GM19438 (cell line): ENCODE measurements at regions not wholly inside any gene's neighbourhood (a gene's known extent, or its start where the extent isn't known, plus 50 kb on each side); places are given as distances from the start of the nearest gene placed in this dataset.

Experiments
- ATAC-seq: cut with Tn5 transposase; IDR thresholded peaks from one replicate; pipeline ENCODE4 v1.9.1; 2021; ENCODE audit warnings: low read depth; ENCODE audit not compliant: unreplicated experiment

DNA sequence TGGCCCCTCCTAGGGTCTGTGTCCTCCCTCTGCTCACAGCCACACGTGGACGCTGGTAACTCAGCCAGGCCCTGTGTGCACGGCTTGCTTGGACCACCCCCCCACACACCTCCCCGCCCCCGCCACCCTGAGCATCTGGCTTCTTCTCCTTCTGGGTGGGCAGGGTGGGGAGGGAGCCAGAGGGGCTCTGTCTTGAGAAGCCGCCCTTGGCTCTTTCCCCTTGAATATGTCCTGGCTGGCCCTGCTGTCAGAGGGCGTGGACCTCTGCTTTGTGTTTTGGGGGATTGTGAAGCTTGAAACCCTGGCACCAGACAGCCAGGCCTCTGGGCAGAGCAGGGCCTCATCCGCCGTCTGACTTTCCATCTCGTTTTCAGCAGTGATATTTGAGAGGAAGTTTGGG, 72.1 kb downstream of the GLI2 start:
- ATAC-seq, result no peak

GRCh38 chr2:120809151-120809550, 73.5 kb downstream of the GLI2 start:
- ATAC-seq, result no peak

DNA sequence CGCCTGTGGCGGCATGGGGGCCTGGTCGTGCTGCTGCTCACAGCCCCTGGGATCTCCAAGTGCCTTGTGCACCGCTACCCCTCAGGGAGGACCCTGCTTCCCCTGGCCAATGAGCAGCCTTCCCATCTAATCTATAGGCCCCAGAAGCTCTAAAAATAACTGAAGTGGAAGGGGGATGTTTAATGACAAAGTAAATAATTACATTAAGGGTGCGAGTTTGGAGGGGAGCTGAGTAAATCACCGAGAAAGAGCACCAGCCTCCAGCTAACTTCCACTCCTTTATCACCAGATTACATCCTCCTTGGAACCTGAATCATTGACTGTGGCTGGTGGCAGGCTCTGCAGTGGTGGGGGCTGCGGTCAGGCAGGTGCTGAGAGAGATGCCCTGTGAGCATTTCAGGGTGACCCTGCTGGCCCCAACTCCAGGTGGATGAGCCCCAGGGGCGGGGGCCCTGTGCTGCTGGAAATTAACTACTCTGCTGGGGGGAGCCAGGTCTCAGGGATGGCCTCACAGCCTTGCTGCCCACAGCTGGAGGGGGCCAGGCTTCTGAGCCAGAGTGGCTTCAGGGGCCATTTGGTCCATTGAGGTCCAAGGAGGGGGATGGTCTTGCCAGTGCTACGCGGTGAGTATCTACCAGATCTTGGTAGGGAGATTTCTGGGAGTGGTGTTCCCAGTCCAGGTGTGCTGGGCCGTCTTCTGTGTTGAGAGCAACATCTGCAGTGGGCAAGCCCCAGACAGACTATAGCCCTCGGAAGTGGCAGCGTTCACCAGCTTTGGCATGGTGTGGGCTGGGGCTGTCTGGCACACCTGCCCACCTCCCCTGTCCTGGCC, 74.2 kb downstream of the GLI2 start:
- no peak for ATAC-seq

GRCh38 chr2:120810639-120811038, 75.0 kb downstream of the GLI2 start:
- ATAC-seq, result no peak

DNA sequence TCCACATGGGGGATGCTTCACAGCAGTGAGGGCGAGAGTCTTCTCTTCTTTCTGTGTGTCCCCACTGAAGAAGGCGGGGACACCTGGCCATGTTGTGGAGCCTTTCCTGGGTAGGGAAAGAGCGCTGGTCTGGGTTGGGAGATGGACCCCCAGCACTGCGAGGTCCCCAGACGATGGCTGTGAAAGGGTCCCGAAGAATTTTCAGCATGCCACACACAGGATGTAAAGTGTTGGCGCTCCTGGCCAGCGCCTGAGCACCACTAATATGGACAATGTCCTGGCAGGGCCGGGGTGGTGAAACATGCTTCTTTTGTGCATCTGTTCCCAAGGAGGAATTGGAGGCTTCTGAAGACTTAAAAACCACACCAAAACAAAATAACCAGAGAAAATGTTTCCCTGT, 77.2 kb downstream of the GLI2 start:
- ATAC-seq, result no peak

GRCh38 chr2:120814352-120814751, 78.7 kb downstream of the GLI2 start:
- ATAC-seq, result no peak

DNA sequence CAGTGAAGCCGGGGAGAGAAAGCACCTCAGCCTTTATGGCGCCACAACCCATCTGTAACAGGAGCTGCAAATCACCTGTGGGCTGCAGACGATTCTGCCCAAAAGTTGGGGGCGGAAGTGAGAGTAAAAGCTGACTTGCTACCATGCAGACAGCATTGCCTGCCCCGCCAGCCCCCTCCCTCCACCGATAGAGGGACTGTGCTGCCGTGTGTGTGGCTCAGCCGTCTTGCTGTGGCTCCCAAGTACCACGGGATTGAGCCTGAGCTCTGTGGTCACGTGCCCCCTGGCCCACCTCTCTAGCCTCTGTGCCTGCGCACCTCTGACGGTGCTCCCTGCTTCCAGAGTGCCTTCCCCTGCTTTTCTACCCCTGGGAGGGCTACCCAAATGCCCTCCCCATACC, 79.6 kb downstream of the GLI2 start:
- no peak for ATAC-seq

DNA sequence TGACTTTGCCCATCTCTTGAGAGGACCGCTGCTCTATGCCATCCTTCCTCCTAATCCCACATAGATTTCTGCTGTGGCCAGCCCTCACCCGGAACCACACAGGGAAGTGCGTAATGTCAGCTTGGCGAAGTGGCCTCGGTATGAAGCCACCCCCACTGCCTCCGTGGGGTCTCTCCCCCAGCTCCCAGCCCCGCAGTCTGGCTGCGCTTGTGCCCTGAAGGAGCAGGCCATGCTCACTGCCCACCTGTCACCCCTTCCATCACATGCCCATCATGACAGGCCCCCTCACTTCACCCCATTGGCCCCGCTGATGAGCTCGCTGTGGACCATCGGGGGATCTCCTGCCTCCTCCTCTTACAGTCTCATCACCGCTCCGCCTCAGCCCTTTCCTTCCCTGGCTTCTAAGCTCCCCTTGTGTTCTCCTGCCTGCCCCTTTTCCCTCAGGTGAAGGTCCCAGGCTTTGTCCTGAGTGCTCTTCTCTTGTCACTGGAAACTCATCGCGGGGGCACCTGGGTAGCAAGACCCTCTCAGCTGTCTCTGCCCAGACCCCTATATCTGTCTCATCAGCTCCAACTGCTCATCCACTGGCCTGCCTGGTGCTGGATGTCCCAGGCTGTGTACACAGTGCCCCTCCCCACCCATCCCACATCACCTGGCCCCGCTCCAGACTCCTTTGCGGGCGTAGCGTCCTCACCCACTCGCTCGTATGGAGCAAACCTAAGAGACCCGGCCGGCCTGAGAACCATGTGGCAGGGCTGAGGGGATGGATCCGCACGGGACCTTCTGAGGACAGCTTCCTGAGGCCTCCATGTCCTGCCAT, 81.7 kb downstream of the GLI2 start:
- no peak for ATAC-seq

- ATAC-seq, result no peak
Observed at GRCh38 chr2:120817956-120818325, 82.3 kb downstream of the GLI2 start.

DNA sequence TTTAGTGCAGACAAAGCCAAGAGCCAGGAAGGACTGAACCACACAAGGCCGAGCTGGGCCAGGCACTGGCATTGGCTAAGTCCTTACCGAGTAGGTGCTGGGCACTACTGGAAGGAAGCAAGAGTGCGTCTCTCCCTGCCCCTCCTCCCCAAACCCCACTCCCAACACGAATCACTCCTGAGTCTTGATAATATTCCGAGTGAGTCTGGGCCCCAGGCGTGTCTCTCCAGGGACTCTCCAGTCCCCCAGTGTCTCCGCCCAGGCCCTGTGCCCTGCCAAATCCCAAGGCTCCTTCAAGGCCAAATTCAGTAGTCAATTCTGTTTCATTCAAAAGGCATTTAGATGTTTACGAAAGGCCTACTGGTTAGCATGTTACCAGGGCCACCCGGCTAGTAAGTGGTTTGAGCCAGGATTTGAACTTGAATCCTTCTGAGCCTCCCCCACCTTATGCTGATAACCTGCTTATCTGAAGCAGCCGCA, 82.8 kb downstream of the GLI2 start:
- ATAC-seq, result no peak

DNA sequence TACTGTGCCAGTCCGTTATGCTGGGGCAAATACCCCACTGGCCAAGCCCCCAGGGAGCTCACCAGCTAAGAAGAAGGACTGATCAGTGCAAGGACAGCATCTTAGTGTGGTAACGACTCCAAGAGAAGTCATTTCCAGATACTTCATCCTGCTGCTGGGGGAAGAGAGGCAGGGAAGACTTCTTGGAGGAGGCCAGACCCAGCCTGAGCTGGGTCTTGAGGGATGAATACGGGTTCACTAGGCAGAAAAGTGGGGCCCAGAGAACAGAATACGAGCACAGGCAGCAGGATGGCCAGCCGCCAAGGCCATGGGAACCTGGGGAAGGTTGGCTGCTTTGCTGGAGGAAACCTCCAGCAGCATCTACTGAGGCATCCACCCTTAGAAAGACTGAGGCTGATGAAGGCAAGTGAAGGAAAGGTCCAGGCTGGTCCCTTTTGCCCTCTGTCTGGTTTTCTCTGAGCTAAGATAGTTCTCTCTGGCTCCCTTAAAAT, 84.1 kb downstream of the GLI2 start:
- no peak for ATAC-seq

DNA sequence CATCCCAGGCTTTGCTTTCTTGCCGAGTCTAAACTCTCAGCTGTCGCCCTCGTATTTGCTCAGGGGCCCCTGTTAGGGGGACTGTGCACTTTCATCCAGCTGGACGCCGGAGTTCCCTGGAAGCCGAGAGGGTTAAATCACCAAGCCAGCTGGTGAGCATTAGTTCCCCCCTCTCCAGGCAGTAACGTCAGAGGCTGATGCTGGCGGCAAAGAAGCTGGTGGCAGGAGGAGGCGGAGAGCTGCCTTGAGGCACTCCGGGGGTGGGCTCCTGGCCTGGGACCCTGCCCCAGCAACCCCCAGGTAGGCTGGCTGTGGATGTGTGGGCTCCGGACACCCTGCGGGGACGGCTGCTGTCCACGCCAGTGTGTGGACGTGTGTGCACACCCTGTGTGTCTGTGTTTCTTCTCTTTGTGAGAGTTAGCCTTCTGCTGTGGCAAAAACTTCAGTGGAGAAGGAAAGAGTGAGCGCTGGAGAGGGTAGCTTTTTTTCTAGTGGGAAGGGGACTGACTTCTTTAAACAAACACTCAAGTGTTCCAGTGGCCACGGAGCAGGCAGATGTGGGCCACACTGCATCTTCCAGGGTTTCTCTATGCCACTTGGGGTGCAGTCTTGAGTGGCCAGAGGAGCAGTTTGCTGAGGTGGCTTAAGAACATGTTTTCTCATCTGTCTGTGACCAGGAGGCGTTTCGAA, 84.7 kb downstream of the GLI2 start:
- ATAC-seq, result no peak

- no peak for ATAC-seq
Observed at GRCh38 chr2:120820953-120821279, 85.2 kb downstream of the GLI2 start.

DNA sequence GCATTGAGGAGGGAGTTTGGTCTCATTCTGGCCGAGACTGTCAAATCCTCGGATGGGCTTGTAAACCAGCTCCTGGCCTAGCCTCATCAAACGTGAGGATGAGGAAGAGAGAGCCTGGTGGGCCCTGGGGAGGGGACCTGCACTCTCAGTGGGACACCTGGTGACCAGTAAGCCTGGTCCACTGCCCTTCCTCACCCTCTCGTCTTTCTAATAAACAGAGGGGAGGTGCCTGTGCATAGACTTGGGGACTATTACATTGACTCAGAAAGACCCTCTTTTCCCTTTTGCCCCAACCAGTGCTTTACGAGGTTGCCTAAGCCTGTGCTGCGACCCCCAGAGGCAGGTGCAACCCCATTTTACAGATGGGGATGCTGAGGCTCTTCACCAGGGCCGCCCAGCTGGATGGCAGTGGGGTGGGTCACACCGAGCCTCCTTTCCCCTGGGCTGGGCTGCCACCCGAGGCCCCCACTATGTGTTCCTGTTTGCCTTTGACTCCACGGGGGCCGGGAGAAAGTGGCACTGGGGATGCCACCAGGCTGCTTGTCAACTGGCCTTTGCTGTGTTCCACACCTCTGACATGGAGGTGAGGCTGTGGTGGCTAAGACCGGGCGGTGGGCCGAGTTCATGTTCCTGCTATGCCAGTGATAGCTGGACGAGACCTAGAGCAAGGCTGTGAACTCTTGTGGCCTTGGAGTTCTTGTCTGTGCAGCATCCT, 85.9 kb downstream of the GLI2 start:
- no peak for ATAC-seq

DNA sequence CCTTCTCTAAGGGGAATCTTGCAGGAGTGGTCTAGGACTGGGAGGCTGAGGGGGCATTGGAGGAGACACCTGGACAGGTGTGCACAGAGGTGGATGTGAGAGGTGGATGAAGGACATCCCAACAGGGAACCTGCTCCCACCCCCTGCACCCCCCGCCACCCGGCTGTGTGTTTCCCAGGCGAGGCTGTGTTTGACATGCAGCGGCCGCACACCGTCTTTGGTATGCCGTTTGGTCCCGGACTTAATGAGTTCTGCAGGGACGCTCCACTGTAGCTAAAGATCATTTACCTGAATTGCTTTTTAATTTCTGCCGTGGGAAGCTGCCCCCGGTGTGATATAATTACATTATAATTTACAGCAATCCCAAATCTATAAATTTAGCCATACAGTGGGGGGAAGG, 87.3 kb downstream of the GLI2 start:
- no peak for ATAC-seq

- ATAC-seq, result no peak
Observed at GRCh38 chr2:120823551-120823950, 87.9 kb downstream of the GLI2 start.

- no peak for ATAC-seq
Observed at GRCh38 chr2:120824246-120824645, 88.6 kb downstream of the GLI2 start.

GRCh38 chr2:120825370-120826259, 89.9 kb downstream of the GLI2 start:
- ATAC-seq, result no peak

DNA sequence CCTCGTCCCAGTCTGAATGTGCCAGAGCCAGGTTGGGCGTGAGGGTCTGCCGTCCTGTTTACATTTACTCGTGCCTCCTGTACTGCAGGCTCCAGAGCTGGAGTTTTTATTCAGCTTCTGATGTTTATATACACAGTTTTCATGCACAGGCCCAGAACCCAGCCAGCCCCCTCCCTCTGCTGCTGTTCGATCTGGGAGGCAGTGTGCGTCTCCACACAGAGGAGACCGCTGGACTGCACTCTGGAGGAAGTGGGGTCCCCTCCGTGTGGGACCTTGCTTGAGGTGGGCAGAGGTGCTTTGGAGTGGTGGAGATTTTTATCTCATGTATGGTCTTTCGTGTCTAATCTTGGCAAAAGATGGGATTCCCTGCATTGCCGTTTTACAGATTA, 90.6 kb downstream of the GLI2 start:
- no peak for ATAC-seq
